A549 (cell line): ENCODE measurements at regions not wholly inside any gene's neighbourhood (a gene's known extent, or its start where the extent isn't known, plus 50 kb on each side); places are given as distances from the start of the nearest gene placed in this dataset.

Source experiments
- BHLHE40 ChIP-seq: IDR thresholded peaks from 2 replicates; pipeline ENCODE4 v1.6.1; 2012; ENCODE audit warnings: low read depth, low read length, inconsistent platforms
- ESRRA ChIP-seq: fragments of 150-350 bp; IDR thresholded peaks from 2 replicates; pipeline ENCODE4 v1.6.1; 2014; ENCODE audit warnings: mild to moderate bottlenecking, low read length, borderline replicate concordance

- no peak for TF ChIP-seq BHLHE40
- no peak for TF ChIP-seq ESRRA
These were observed 233.4 kb upstream of the ST8SIA4 start for GRCh38 chr5:101136454-101136853.
